Left ventricle myocardium inferior (tissue), 1 donor: ENCODE measurements at regions not wholly inside any gene's neighbourhood (a gene's known extent, or its start where the extent isn't known, plus 50 kb on each side); places are given as distances from the start of the nearest gene placed in this dataset.

Source experiments
- DNase-seq: peaks from one replicate; pipeline ENCODE4 v3.0.0-alpha.2; 2020
- H3K27ac ChIP-seq: fragments of 200-600 bp; replicated peaks from 2 replicates; pipeline ENCODE4 v1.8.0; 2021
- H3K27me3 ChIP-seq: fragments of 200-600 bp; 2 replicates; pipeline ENCODE4 v1.8.0; 2021; ENCODE audit warnings: low read depth
- H3K36me3 ChIP-seq: fragments of 200-600 bp; 2 replicates; pipeline ENCODE4 v1.8.0; 2021
- H3K4me1 ChIP-seq: fragments of 200-600 bp; 2 replicates; pipeline ENCODE4 v1.8.0; 2021
- H3K4me3 ChIP-seq: fragments of 200-600 bp; 2 replicates; pipeline ENCODE4 v1.8.0; 2021; ENCODE audit warnings: mild to moderate bottlenecking, moderate library complexity
- H3K9me3 ChIP-seq: fragments of 200-600 bp; replicated peaks from 2 replicates; pipeline ENCODE4 v1.8.0; 2021
- CTCF ChIP-seq: fragments of 200-600 bp; IDR thresholded peaks from 2 replicates; pipeline ENCODE4 v1.8.0; 2021; ENCODE audit warnings: antibody characterized with exemption, mild to moderate bottlenecking, borderline replicate concordance
- intact Hi-C: fragments of 100-400 bp; cut with micrococcal nuclease; formaldehyde crosslinking; loops from one replicate; pipeline ENCODE4 v1.11.0; 2022
- donor health status: DM: no; HTN: yes; CAD: no; lungs with severe emphysema.

DNA sequence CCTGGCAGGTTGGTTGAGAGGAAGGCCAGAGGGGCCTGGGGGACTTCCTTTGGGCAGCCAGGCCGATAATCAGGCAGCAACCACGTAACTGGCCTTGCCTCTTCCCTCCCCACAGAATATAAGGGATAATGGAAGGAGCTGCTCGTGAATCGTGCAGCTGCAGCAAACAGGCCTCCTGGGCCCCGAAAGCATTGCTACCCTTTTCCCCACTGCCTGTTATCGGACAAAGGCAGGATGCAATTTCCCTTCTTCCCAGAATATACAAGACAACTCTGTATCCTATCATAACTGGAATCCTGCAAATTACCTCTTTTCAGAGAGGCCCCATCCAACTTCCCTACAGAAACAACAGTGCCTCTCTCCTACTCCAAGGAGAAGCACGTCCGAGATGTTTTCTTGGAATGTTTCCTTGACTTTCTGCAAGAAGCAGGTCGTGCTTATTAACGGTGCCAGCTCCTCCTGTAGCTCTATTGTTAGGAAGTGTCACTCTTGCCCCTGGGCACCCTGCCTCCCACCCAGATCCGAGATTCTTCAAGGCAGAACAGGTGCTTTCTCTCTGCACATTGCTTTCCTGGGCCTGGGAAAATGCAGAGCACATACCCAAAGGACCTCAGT lies 106.0 kb upstream of the TIAM1 start:
- TF ChIP-seq CTCF: no peak
- no peaks in the 10 kb centered on the region for H3K9me3 ChIP-seq
- H3K27me3 ChIP-seq: no peaks in the 10 kb centered on the region
- H3K4me3 ChIP-seq: no peak overlapping the region
- no peak for DNase-seq
- no peaks in the 10 kb centered on the region for H3K36me3 ChIP-seq
- H3K27ac ChIP-seq: no peak overlapping the region
- intact Hi-C loops: no loop called here
- H3K4me1 ChIP-seq: no peaks in the 10 kb centered on the region

DNA sequence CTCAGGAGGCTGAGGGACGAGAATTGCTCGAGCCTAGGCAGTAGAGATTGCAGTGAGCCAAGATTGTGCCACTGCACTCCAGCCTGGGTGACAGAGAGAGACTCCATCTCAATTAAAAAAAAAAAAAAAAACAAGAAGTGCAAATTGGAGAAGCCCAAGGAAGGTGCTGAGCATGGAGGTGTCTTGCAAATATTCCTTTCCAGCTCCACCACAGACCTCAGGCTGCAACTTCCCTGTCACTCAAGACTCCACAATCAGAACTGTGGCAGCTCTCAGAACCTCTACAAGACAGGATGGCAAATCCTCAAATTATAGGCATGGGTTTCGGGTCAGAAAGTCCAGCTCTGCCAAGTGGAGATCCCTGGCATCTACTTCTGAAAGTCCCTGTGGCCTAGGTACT lies 104.4 kb upstream of the TIAM1 start:
- H3K27ac ChIP-seq: no peak overlapping the region
- DNase-seq: no peak
- H3K4me1 ChIP-seq: no peaks in the 10 kb centered on the region
- no peaks in the 10 kb centered on the region for H3K36me3 ChIP-seq
- no peak overlapping the region for H3K4me3 ChIP-seq
- no peaks in the 10 kb centered on the region for H3K9me3 ChIP-seq
- intact Hi-C loops: no loop called here
- no peaks in the 10 kb centered on the region for H3K27me3 ChIP-seq
- no peak for TF ChIP-seq CTCF

- intact Hi-C loops: no loop called here
- no peaks in the 10 kb centered on the region for H3K36me3 ChIP-seq
- DNase-seq: no peak
Observed at GRCh38 chr21:31447505-31447904, 103.4 kb upstream of the TIAM1 start.

DNA sequence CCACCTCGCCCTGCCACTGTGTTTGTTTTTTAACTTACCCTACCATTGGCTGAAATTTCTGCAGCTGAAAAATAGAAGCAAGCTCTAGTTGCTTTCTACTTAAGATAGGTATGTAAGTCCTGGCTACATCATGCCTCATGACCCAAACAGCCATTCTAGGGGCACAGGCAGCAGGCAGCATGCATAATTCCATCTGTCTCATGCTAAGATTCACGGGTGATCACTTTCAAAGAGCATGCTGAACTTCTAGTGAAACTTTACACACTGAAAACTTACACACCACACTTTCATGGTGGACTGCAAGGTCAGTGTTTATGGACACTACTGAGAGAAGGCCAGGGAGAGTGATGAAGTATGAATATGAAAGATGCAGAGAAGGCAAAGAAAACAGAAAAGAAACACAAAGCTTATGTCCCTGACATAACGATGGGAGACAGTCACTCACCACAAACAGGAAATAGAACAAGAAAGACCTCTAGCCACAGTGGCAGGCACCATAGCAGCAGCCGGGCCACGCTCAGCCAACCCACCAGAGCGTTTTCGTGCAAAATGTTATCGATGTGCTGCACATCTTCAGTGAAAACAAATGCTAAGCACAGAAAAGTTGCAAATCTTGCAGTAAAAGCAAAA lies 102.3 kb upstream of the TIAM1 start:
- H3K36me3 ChIP-seq: no peaks in the 10 kb centered on the region
- no peaks in the 10 kb centered on the region for H3K4me1 ChIP-seq
- no peak overlapping the region for H3K27ac ChIP-seq
- DNase-seq: no peak
- H3K27me3 ChIP-seq: no peaks in the 10 kb centered on the region
- TF ChIP-seq CTCF: no peak
- H3K9me3 ChIP-seq: peaks cover 12% of the 10 kb centered on the region
- intact Hi-C loops: no loop called here
- no peak overlapping the region for H3K4me3 ChIP-seq

More at GRCh38 chr21:31447505-31447904, 103.4 kb upstream of the TIAM1 start:
- TF ChIP-seq CTCF: no peak
- Histone ChIP-seq H3K27me3 (no peaks in the 10 kb centered on the region), H3K4me1 (no peaks in the 10 kb centered on the region), H3K27ac (no peak overlapping the region), H3K9me3 (peaks cover under 1% of the 10 kb centered on the region), H3K4me3 (no peak overlapping the region)

DNA sequence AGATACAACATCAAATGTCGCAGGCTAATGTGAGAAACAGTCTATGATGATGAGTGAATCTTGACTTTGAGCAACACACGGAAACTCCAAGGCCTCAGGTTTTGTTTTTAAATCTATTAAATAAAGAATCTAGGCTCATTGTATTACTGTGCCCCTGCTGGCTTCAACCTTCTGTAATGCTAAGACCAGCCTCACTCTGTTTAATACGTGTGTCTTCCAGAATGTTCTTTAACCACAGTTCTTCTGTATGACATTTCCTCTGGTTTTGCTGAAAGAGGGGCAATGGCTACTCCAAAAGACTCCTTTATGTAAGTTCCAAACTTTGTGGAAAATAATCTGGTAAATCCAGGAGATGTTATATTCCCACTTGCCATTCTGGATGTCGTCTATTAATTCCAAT lies 101.1 kb upstream of the TIAM1 start:
- H3K27ac ChIP-seq: no peak overlapping the region
- H3K9me3 ChIP-seq: peaks cover 24% of the 10 kb centered on the region
- no peaks in the 10 kb centered on the region for H3K36me3 ChIP-seq
- H3K27me3 ChIP-seq: no peaks in the 10 kb centered on the region
- DNase-seq: no peak
- TF ChIP-seq CTCF: no peak
- H3K4me1 ChIP-seq: no peaks in the 10 kb centered on the region
- H3K4me3 ChIP-seq: no peak overlapping the region
- intact Hi-C loops: no loop called here
